HEK293 (cell line): ENCODE measurements at regions not wholly inside any gene's neighbourhood (a gene's known extent, or its start where the extent isn't known, plus 50 kb on each side); places are given as distances from the start of the nearest gene placed in this dataset.

Experiments used
- CTCF ChIP-seq: fragments of 450-650 bp; formaldehyde crosslinking; IDR thresholded peaks from 2 replicates; pipeline ENCODE4 v1.5.1; 2016; ENCODE audit warnings: missing biosample characterization, missing genetic modification characterization
- TRIM28 ChIP-seq: IDR thresholded peaks from 2 replicates; pipeline ENCODE4 v1.6.1; 2011; ENCODE audit warnings: low read length, control low read depth, borderline replicate concordance
- ZFP37 ChIP-seq: fragments of 450-650 bp; formaldehyde crosslinking; IDR thresholded peaks from 2 replicates; pipeline ENCODE4 v1.5.1; 2016; ENCODE audit warnings: missing biosample characterization, missing genetic modification characterization
- ZNF10 ChIP-seq: fragments of 450-650 bp; formaldehyde crosslinking; IDR thresholded peaks from 2 replicates; pipeline ENCODE4 v1.5.1; 2017; ENCODE audit warnings: missing biosample characterization, missing genetic modification characterization
- ZNF148 ChIP-seq: fragments of 450-650 bp; formaldehyde crosslinking; IDR thresholded peaks from 2 replicates; pipeline ENCODE4 v1.5.0; 2017; ENCODE audit warnings: missing biosample characterization, missing genetic modification characterization, borderline replicate concordance
- ZNF211 ChIP-seq: fragments of 450-650 bp; formaldehyde crosslinking; IDR thresholded peaks from 2 replicates; pipeline ENCODE4 v1.5.1; 2016; ENCODE audit warnings: low read depth, missing biosample characterization, missing genetic modification characterization
- ZNF239 ChIP-seq: fragments of 450-650 bp; formaldehyde crosslinking; IDR thresholded peaks from 2 replicates; pipeline ENCODE4 v1.5.1; 2016; ENCODE audit warnings: missing biosample characterization, missing genetic modification characterization
- ZNF302 ChIP-seq: fragments of 450-650 bp; formaldehyde crosslinking; IDR thresholded peaks from 2 replicates; pipeline ENCODE4 v1.5.1; 2016; ENCODE audit warnings: missing biosample characterization, missing genetic modification characterization, low read depth
- ZNF391 ChIP-seq: fragments of 450-650 bp; formaldehyde crosslinking; IDR thresholded peaks from 2 replicates; pipeline ENCODE4 v1.5.1; 2016; ENCODE audit warnings: low read depth, missing biosample characterization, missing genetic modification characterization, borderline replicate concordance
- ZNF580 ChIP-seq: fragments of 450-650 bp; formaldehyde crosslinking; IDR thresholded peaks from 2 replicates; pipeline ENCODE4 v1.5.1; 2016; ENCODE audit warnings: missing biosample characterization, missing genetic modification characterization
- ZNF670 ChIP-seq: fragments of 450-650 bp; formaldehyde crosslinking; IDR thresholded peaks from 2 replicates; pipeline ENCODE4 v1.5.1; 2016; ENCODE audit warnings: missing biosample characterization, missing genetic modification characterization, low read depth
- ZNF785 ChIP-seq: fragments of 450-650 bp; formaldehyde crosslinking; IDR thresholded peaks from 2 replicates; pipeline ENCODE4 v1.5.1; 2016; ENCODE audit warnings: missing biosample characterization, missing genetic modification characterization
- ZNF837 ChIP-seq: fragments of 450-650 bp; formaldehyde crosslinking; IDR thresholded peaks from 2 replicates; pipeline ENCODE4 v1.5.1; 2016; ENCODE audit warnings: missing biosample characterization, missing genetic modification characterization

DNA sequence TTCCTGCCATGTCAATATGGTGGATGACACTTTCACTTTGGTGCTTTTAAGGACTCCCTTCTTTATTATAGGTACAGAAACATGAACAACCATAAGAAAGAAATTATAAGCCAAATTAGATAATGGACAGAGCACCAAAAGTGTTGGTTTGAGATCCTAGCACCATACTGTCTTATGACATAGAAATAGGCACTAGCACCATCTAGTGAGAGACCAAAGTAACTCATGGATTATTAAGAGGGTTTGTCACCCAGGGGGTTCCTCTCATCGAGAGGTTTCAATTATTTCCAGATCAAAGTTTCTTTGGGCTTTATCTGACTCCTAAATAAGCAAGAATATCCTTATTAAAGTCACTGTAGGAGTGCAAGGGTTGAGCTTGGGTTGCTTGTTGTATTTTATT is 153.0 kb upstream of the DIO2 start:
- no peak for TF ChIP-seq CTCF (tag by site-specific recombination)
- TF ChIP-seq ZNF837 (tag by site-specific recombination): no peak
- TF ChIP-seq ZNF391: no peak
- no peak for TF ChIP-seq ZNF10 (tag by site-specific recombination)
- no peak for TF ChIP-seq ZNF211 (tag by site-specific recombination)
- no peak for TF ChIP-seq ZNF239 (tag by site-specific recombination)
- TF ChIP-seq ZNF148: no peak
- TF ChIP-seq ZNF670 (tag by site-specific recombination): no peak
- TF ChIP-seq TRIM28: no peak
- no peak for TF ChIP-seq ZNF580 (tag by site-specific recombination)
- TF ChIP-seq ZFP37 (tag by site-specific recombination): no peak
- no peak for TF ChIP-seq ZNF785 (tag by site-specific recombination)
- no peak for TF ChIP-seq ZNF302 (tag by site-specific recombination)
